Retinal pigment epithelial cell (primary cell): ENCODE measurements at regions not wholly inside any gene's neighbourhood (a gene's known extent, or its start where the extent isn't known, plus 50 kb on each side); places are given as distances from the start of the nearest gene placed in this dataset.

Experiments used
- DNase-seq: peaks from one replicate; pipeline ENCODE4 v3.0.0-alpha.2; 2010; ENCODE audit warnings: low read depth
- H3K4me3 ChIP-seq: 2 replicates; pipeline ENCODE4 v1.5.1; 2011; ENCODE audit warnings: mild to moderate bottlenecking, low read length, control low read depth, moderate library complexity
- CTCF ChIP-seq: conservative IDR thresholded peaks from 2 replicates; pipeline ENCODE4 v1.5.1; 2011; ENCODE audit warnings: low read depth, low read length, control low read depth, inconsistent platforms

- H3K4me3 ChIP-seq: no peak overlapping the region
- TF ChIP-seq CTCF: no peak
These were observed 121.8 kb downstream of the AKAP11 start for GRCh38 chr13:42393573-42394360.

GRCh38 chr13:42394361-42394708, 122.4 kb downstream of the AKAP11 start:
- no peak overlapping the region for H3K4me3 ChIP-seq
- no peak for TF ChIP-seq CTCF
- DNase-seq: no peak

More at GRCh38 chr13:42393573-42394360, 121.8 kb downstream of the AKAP11 start:
- no peak for DNase-seq

- no peak for DNase-seq
- no peak for TF ChIP-seq CTCF
- no peak overlapping the region for H3K4me3 ChIP-seq
These were observed 122.7 kb downstream of the AKAP11 start for GRCh38 chr13:42394711-42395085.

- no peak for TF ChIP-seq CTCF
- no peak overlapping the region for H3K4me3 ChIP-seq
- no peak for DNase-seq
These were observed 123.3 kb downstream of the AKAP11 start for GRCh38 chr13:42395086-42395821.

- no peak for TF ChIP-seq CTCF
- DNase-seq: no peak
- no peak overlapping the region for H3K4me3 ChIP-seq
These were observed 124.5 kb downstream of the AKAP11 start for GRCh38 chr13:42396501-42396900.

GRCh38 chr13:42396901-42397655, 125.1 kb downstream of the AKAP11 start:
- TF ChIP-seq CTCF: no peak
- no peak overlapping the region for H3K4me3 ChIP-seq
- DNase-seq: no peak
